ENCODE measurements at regions not wholly inside any gene's neighbourhood (a gene's known extent, or its start where the extent isn't known, plus 50 kb on each side); places are given as distances from the start of the nearest gene placed in this dataset.

DNA sequence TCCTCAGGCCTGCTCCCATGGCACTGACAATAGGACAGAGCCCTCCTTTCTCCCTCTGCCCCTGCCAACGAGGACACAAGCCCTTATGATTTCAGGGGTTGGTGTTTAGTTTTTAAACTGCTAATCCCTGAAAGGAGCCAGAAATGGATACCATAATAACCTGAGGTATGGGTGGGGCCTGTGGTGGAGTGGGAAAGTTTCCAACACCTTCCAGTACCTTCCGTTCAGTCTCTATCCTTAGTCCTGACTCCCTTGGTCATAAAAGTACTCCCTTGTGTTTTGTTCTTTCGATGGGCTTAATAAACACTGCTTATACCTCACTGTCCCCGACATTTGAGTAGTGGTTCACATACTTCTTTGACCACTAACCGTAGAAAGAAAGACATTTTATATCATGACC, 141.8 kb upstream of the MAGI3 start:
- no peak overlapping the region for H3K4me2 ChIP-seq (ENCODE audit: low read depth, low read length)
- H3K4me1 ChIP-seq (ENCODE audit: insufficient read depth, low read length), result no peaks in the 10 kb centered on the region
- no peaks in the 10 kb centered on the region for H3K36me3 ChIP-seq (replicated peaks in 1 of 2; ENCODE audit: control insufficient read depth in 1 of 2, insufficient read depth in 2 of 2, low read length in 2 of 2)
- H3K9me3 ChIP-seq (ENCODE audit: low read length), result no peaks in the 10 kb centered on the region
- no peak overlapping the region for H2AFZ ChIP-seq (ENCODE audit: low read length)
- no peaks in the 10 kb centered on the region for H4K20me1 ChIP-seq (ENCODE audit: insufficient read depth, low read length)
- H3K27ac ChIP-seq (ENCODE audit: extremely low read length, insufficient read depth, low read length), result no peak overlapping the region
- BruUV-seq (replicated peaks), result no TSS peak
- no peak for FAIRE-seq
- DNase-seq (ENCODE audit: low spot score), result no peak
- H3K9ac ChIP-seq (ENCODE audit: insufficient read depth, low read depth, low read length), result no peak overlapping the region
- no peaks in the 10 kb centered on the region for H3K79me2 ChIP-seq (ENCODE audit: insufficient read depth, low read length)
- in situ Hi-C loops (cut with HindIII; ENCODE audit: extremely low pct_ligation_motif_present, low pct_unique_long_range_greater_than_20kb), result no loop called here
- ChIA-PET CTCF (ENCODE audit: low intra/inter-chr PET ratio, low total read pairs) (no interaction called here), POLR2A (no interaction called here)
- 19% methylated on average over 5 of the region's 5 CpGs for WGBS (ENCODE audit: low lambda C conversion rate)
- ATAC-seq, result no peak
- no peak overlapping the region for H3K4me3 ChIP-seq (replicated peaks in 1 of 3; ENCODE audit: insufficient read depth in 1 of 3, low read depth in 2 of 3, low read length in 3 of 3)
- intact Hi-C loops (cut with micrococcal nuclease; ENCODE audit: unreplicated experiment), result no loop called here
- peaks cover 2 to 8% of the 10 kb centered on the region in 2 experiments; a peak in 3 of 5 replicates for H3K27me3 ChIP-seq (ENCODE audit: control insufficient read depth in 1 of 2, insufficient read depth in 2 of 2, low read length in 2 of 2)
- TF ChIP-seq XBP1 (CRISPR knock-in tag; IDR thresholded peaks at IDR 0.05) (no peak), ZNF879 (CRISPR knock-in tag; IDR thresholded peaks at IDR 0.05) (no peak), RNF2 (conservative IDR thresholded peaks at IDR 0.05; ENCODE audit: low read depth) (no peak), NFE2 (CRISPR knock-in tag; IDR thresholded peaks at IDR 0.05) (no peak), U2AF2 (IDR thresholded peaks at IDR 0.05; ENCODE audit: low read depth, low read length) (no peak), ZMAT3 (CRISPR knock-in tag; conservative IDR thresholded peaks at IDR 0.05) (no peak)

- Histone ChIP-seq H3K36me3 (replicated peaks in 1 of 2; ENCODE audit: control insufficient read depth in 1 of 2, insufficient read depth in 2 of 2, low read length in 2 of 2) (no peaks in the 10 kb centered on the region), H4K20me1 (ENCODE audit: insufficient read depth, low read length) (no peaks in the 10 kb centered on the region), H3K27me3 (ENCODE audit: control insufficient read depth in 1 of 2, insufficient read depth in 2 of 2, low read length in 2 of 2) (peaks cover 2 to 8% of the 10 kb centered on the region in 2 experiments; a peak in 3 of 5 replicates), H3K79me2 (ENCODE audit: insufficient read depth, low read length) (no peaks in the 10 kb centered on the region), H3K9ac (ENCODE audit: insufficient read depth, low read depth, low read length) (no peak overlapping the region), H3K4me2 (ENCODE audit: low read depth, low read length) (no peak overlapping the region), H2AFZ (ENCODE audit: low read length) (no peak overlapping the region), H3K9me3 (ENCODE audit: low read length) (no peaks in the 10 kb centered on the region), H3K4me3 (replicated peaks in 1 of 3; ENCODE audit: insufficient read depth in 1 of 3, low read depth in 2 of 3, low read length in 3 of 3) (no peak overlapping the region), H3K4me1 (ENCODE audit: insufficient read depth, low read length) (peaks cover 6% of the 10 kb centered on the region), H3K27ac (ENCODE audit: extremely low read length, insufficient read depth, low read length) (no peak overlapping the region)
- ChIA-PET CTCF (ENCODE audit: low intra/inter-chr PET ratio, low total read pairs) (no interaction called here), POLR2A (no interaction called here)
- FAIRE-seq (no peak), ATAC-seq (no peak), DNase-seq (ENCODE audit: low spot score) (no peak)
- no TSS peak for BruUV-seq (replicated peaks)
- WGBS (ENCODE audit: low lambda C conversion rate), result 57% methylated on average over 5 of the region's 6 CpGs
- in situ Hi-C loops (cut with HindIII; ENCODE audit: extremely low pct_ligation_motif_present, low pct_unique_long_range_greater_than_20kb), result no loop called here
- intact Hi-C loops (cut with micrococcal nuclease; ENCODE audit: unreplicated experiment), result no loop called here
- TF ChIP-seq ZNF362 (CRISPR knock-in tag; IDR thresholded peaks at IDR 0.05; ENCODE audit: borderline replicate concordance) (no peak), MTF1 (CRISPR knock-in tag; IDR thresholded peaks at IDR 0.05) (no peak)
Observed at GRCh38 chr1:113250161-113250560, 140.2 kb upstream of the MAGI3 start.
